ENCODE measurements at regions not wholly inside any gene's neighbourhood (a gene's known extent, or its start where the extent isn't known, plus 50 kb on each side); places are given as distances from the start of the nearest gene placed in this dataset.

GRCh38 chr3:139755551-139755950 lies 77.8 kb upstream of the NMNAT3 start:
- 87% methylated on average over 3 of the region's 3 CpGs for WGBS (ENCODE audit: insufficient coverage, low coverage, low lambda C conversion rate, missing lambda C conversion rate)
- intact Hi-C loops (cut with DNase I), result no loop called here
- H3K27me3 ChIP-seq, result no peaks in the 10 kb centered on the region
- H3K36me3 ChIP-seq, result no peaks in the 10 kb centered on the region
- H3K4me3 ChIP-seq, result no peak overlapping the region
- no peak for ATAC-seq
- no peak for DNase-seq
- no peak for TF ChIP-seq CTCF (IDR thresholded peaks at IDR 0.05)
- TF ChIP-seq POLR2A (IDR thresholded peaks at IDR 0.05), result no peak
- no peaks in the 10 kb centered on the region for H3K9me3 ChIP-seq
- no peak overlapping the region for H3K27ac ChIP-seq
- H3K4me1 ChIP-seq, result peaks cover 0 to 11% (median 5%) of the 10 kb centered on the region in 4 donors

GRCh38 chr3:139751789-139752188 lies 74.0 kb upstream of the NMNAT3 start:
- ATAC-seq (no peak), DNase-seq (no peak)
- Histone ChIP-seq H3K27me3 (no peaks in the 10 kb centered on the region), H3K9me3 (peaks cover 0 to 7% (median 0%) of the 10 kb centered on the region in 4 donors), H3K4me1 (no peaks in the 10 kb centered on the region), H3K27ac (no peak overlapping the region), H3K36me3 (no peaks in the 10 kb centered on the region), H3K4me3 (no peak overlapping the region)
- intact Hi-C loops (cut with DNase I), result no loop called here
- WGBS (ENCODE audit: insufficient coverage, low coverage, low lambda C conversion rate, missing lambda C conversion rate), result 35% methylated on average over 2 of the region's 2 CpGs
- no peak for TF ChIP-seq CTCF (IDR thresholded peaks at IDR 0.05)
- no peak for TF ChIP-seq POLR2A (IDR thresholded peaks at IDR 0.05)

GRCh38 chr3:139746481-139746880 lies 68.7 kb upstream of the NMNAT3 start:
- TF ChIP-seq CTCF (IDR thresholded peaks at IDR 0.05) (no peak), POLR2A (IDR thresholded peaks at IDR 0.05) (no peak)
- intact Hi-C loops (cut with DNase I), result no loop called here
- H3K4me3 ChIP-seq, result no peak overlapping the region
- H3K27ac ChIP-seq, result no peak overlapping the region
- H3K36me3 ChIP-seq, result no peaks in the 10 kb centered on the region
- H3K4me1 ChIP-seq, result no peaks in the 10 kb centered on the region
- peaks cover 0 to 7% (median 0%) of the 10 kb centered on the region in 4 donors for H3K9me3 ChIP-seq
- no peak for DNase-seq
- ATAC-seq, result no peak
- H3K27me3 ChIP-seq, result no peaks in the 10 kb centered on the region

GRCh38 chr3:139745831-139746230 lies 68.1 kb upstream of the NMNAT3 start:
- TF ChIP-seq CTCF (IDR thresholded peaks at IDR 0.05), result no peak
- TF ChIP-seq POLR2A (IDR thresholded peaks at IDR 0.05), result no peak
- Histone ChIP-seq H3K36me3 (no peaks in the 10 kb centered on the region), H3K27me3 (no peaks in the 10 kb centered on the region), H3K9me3 (peaks cover 0 to 7% (median 0%) of the 10 kb centered on the region in 4 donors), H3K4me3 (no peak overlapping the region), H3K27ac (no peak overlapping the region), H3K4me1 (no peaks in the 10 kb centered on the region)
- 72% methylated on average over 3 of the region's 4 CpGs for WGBS (ENCODE audit: insufficient coverage, low coverage, low lambda C conversion rate, missing lambda C conversion rate)
- ATAC-seq, result no peak
- no peak for DNase-seq
- intact Hi-C loops (cut with DNase I), result no loop called here

- no peak for DNase-seq
- WGBS (ENCODE audit: insufficient coverage, low coverage, low lambda C conversion rate, missing lambda C conversion rate), result 79% methylated on average over 3 of the region's 3 CpGs
- no peak for ATAC-seq
These were observed 60.9 kb upstream of the NMNAT3 start for GRCh38 chr3:139738697-139739096.

More at GRCh38 chr3:139738697-139739096, 60.9 kb upstream of the NMNAT3 start:
- TF ChIP-seq CTCF (IDR thresholded peaks at IDR 0.05) (no peak), POLR2A (IDR thresholded peaks at IDR 0.05) (no peak)
- no peaks in the 10 kb centered on the region for H3K4me1 ChIP-seq
- intact Hi-C loops (cut with DNase I), result no loop called here
- no peak overlapping the region for H3K27ac ChIP-seq
- no peak overlapping the region for H3K4me3 ChIP-seq
- H3K27me3 ChIP-seq, result no peaks in the 10 kb centered on the region
- no peaks in the 10 kb centered on the region for H3K36me3 ChIP-seq
- no peaks in the 10 kb centered on the region for H3K9me3 ChIP-seq
